ENCODE measurements at regions not wholly inside any gene's neighbourhood (a gene's known extent, or its start where the extent isn't known, plus 50 kb on each side); places are given as distances from the start of the nearest gene placed in this dataset.

DNA sequence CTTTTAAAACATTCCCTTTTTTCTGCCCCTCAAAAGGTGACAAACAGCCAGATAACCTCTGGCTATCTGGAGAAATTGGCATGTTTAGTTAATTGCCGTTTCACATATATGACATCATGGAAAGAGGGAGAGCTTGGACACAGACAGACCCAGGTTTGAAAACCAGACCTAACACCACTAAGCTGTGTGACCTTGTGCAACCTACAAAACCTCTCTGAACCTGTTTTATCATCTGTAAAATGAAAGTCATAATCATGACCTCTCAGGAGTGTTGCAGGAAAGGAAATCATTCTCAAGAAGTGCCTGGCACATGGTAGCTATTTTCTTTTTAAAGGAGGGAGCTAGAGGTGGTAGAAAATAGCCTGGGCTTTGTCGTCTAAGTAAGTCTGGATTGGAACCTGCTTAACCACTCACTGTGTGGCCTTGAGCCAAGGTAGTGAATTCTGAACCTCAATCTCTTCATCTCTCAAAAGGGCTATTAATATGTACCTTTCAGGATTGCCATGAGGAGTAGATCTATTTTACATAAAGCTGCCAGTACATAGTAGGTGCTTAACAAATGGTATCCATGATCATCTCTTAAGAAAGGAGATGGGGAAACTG, 363.5 kb downstream of the BCOR start:
- DNase-seq (ENCODE audit: low read depth), result no peak
- no peak overlapping the region for H3K4me3 ChIP-seq (ENCODE audit: low read depth, low read length)
- TF ChIP-seq, protein P1, sequence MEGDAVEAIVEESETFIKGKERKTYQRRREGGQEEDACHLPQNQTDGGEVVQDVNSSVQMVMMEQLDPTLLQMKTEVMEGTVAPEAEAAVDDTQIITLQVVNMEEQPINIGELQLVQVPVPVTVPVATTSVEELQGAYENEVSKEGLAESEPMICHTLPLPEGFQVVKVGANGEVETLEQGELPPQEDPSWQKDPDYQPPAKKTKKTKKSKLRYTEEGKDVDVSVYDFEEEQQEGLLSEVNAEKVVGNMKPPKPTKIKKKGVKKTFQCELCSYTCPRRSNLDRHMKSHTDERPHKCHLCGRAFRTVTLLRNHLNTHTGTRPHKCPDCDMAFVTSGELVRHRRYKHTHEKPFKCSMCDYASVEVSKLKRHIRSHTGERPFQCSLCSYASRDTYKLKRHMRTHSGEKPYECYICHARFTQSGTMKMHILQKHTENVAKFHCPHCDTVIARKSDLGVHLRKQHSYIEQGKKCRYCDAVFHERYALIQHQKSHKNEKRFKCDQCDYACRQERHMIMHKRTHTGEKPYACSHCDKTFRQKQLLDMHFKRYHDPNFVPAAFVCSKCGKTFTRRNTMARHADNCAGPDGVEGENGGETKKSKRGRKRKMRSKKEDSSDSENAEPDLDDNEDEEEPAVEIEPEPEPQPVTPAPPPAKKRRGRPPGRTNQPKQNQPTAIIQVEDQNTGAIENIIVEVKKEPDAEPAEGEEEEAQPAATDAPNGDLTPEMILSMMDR (conservative IDR thresholded peaks at IDR 0.05; ENCODE audit: low read depth, low read length), result no peak

DNA sequence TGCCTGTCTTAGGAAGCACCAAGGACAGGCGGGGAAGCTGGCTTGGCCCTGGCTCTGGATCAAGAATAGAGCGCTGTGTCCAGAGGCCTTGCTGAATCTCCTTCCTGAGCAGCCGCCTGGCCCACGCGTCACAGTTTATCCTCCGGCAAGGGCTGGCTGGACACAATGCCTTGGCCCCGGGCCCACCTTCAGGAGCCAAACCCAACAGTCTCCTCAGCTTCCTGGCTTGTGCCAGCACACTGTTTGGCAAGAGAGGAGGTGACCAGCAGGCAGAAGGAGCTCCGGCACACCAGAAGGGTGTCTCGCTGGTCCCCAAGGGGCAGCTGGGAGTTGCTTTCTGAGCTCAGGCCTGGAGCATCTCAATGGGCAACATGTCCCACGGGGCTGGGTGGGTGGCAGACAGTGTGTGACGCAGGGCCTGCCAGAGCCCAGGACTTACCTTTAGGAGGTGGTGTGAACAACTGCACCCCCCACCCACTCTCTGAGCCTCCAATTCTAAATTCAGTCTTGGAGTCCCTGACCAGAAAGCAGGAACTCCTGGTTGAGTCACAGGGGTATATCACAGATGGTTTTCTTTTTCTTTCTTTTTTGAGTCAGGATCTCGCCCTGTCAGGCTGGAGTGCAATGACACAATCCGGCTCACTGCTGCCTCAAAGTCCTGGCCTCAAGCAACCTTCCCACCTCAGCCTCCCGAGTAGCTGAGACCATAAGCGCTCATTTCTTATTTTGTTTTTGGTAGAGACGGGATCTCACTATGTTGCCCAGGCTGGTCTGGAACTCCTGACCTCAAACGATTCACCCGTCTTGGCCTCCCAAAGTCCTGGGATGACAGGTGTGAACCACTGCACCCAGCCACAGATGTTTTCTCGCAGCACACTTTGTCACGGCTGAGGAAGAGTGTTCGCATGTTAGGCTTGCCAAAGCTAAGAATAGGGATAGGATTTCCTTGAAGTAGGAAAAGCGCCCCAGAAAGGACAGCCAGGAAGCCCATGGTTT, 361.2 kb downstream of the BCOR start:
- peak; percentile 54 for DNase-seq (ENCODE audit: low read depth)
- TF ChIP-seq, protein P1 (conservative IDR thresholded peaks at IDR 0.05; ENCODE audit: low read depth, low read length), result no peak
- H3K4me3 ChIP-seq (ENCODE audit: low read depth, low read length), result no peak overlapping the region

DNA sequence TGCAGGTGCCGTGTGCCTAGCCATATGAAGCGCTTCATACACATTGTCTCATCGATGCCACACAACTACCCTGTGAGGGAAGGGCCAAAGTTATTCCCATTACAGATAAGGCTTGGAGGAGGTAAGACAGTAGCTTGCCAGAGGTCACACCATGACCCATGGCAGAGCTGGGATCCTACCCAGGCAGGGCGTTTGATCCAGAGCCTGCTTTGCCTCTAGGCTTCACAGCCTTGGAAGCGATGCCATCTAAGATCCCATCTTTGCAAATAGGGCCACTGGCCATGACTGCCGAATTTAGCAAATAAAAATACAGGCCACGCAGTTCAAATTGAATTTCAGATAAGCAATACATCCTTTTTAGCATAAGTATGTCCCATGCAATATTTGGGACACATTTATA, 358.2 kb downstream of the BCOR start:
- no peak overlapping the region for H3K4me3 ChIP-seq (ENCODE audit: low read depth, low read length)
- TF ChIP-seq, protein P1 (conservative IDR thresholded peaks at IDR 0.05; ENCODE audit: low read depth, low read length), result no peak
- no peak for DNase-seq (ENCODE audit: low read depth)

DNA sequence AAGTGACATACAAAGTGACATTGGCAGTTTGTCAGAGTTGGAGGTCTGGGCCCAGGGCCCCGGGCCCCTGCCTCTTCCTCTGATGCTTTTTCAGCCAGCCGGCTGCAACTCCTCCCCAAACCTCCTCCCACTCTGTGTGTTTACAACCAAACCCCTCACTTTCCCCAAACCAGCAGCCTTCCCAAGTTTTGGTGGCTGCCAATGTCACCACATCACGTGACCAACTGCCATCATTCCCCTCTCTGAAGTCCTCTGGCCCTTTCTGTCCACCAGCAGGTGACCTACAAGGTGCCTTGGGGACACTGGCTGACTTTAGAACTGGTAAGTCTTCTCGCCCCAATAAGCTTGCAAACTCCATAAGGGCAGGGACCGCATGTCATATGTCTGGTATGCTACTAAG, 357.7 kb downstream of the BCOR start:
- DNase-seq (ENCODE audit: low read depth), result no peak
- no peak overlapping the region for H3K4me3 ChIP-seq (ENCODE audit: low read depth, low read length)
- TF ChIP-seq, protein P1 (conservative IDR thresholded peaks at IDR 0.05; ENCODE audit: low read depth, low read length), result no peak

DNA sequence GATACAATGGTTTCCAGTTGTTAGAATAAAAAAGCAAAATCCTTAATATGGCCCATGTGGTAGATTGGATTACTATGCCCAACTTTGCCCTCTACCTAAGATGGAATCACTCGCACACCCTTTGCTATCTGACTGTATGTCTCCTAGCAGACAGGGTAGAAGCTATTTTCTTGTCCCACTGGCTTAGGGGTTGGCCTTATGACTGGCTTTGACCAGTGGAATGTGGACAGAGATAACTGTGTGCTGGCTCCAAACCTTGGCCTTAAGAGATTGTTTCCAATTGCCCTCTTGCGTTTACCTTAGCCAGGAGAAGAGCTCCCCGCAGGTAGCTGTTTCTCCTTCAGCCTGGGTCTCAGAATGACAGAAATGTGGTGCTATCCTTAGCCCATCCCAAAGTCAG, 355.9 kb downstream of the BCOR start:
- TF ChIP-seq, protein P1 (conservative IDR thresholded peaks at IDR 0.05; ENCODE audit: low read depth, low read length), result no peak
- no peak overlapping the region for H3K4me3 ChIP-seq (ENCODE audit: low read depth, low read length)
- no peak for DNase-seq (ENCODE audit: low read depth)

DNA sequence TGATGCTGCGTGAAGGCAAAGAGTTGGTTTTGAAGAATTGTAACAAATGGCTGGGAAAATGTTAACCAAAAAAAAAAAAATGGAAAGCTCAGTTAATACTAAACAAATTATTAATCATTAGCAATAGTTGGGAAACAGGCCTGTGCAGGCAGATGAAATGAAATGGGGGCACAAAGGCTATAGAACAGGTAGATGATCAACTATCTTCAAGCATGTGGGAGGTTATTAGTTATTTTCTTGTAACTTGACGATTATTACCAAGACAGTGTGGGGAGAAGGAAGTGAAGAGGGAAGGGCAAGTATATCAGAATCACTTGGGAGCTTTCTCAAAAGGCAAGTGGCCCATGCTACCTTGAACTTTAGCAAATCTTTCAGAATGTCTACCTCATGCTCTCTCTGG, 351.9 kb downstream of the BCOR start:
- TF ChIP-seq, protein P1 (conservative IDR thresholded peaks at IDR 0.05; ENCODE audit: low read depth, low read length), result no peak

More for the DNA sequence above, 351.9 kb downstream of the BCOR start:
- DNase-seq (ENCODE audit: low read depth), result no peak
- no peak overlapping the region for H3K4me3 ChIP-seq (ENCODE audit: low read depth, low read length)

Data from choroid plexus epithelial cell (primary cell).